ENCODE measurements at regions not wholly inside any gene's neighbourhood (a gene's known extent, or its start where the extent isn't known, plus 50 kb on each side); places are given as distances from the start of the nearest gene placed in this dataset.

- no peak for TF ChIP-seq CTCF (IDR thresholded peaks at IDR 0.05)
- no peak for TF ChIP-seq ZFX (IDR thresholded peaks at IDR 0.05; ENCODE audit: borderline replicate concordance)
Measured at GRCh38 chrX:94901849-94902248, 1227.8 kb downstream of the FAM133A start.
